Left hindlimb (tissue), 1 donor: ENCODE measurements at regions not wholly inside any gene's neighbourhood (a gene's known extent, or its start where the extent isn't known, plus 50 kb on each side); places are given as distances from the start of the nearest gene placed in this dataset.

Experiments
- DNase-seq: peaks from one replicate; pipeline ENCODE4 v3.0.0-alpha.2; 2018

GRCh38 chr14:98819867-98820206, 452.2 kb downstream of the BCL11B start:
- DNase-seq: no peak

- no peak for DNase-seq
Measured at GRCh38 chr14:98822917-98823316, 449.1 kb downstream of the BCL11B start.

GRCh38 chr14:98826618-98827017, 445.4 kb downstream of the BCL11B start:
- DNase-seq: no peak

- no peak for DNase-seq
Measured at GRCh38 chr14:98834119-98834518, 437.9 kb downstream of the BCL11B start.

- DNase-seq: no peak
Measured at GRCh38 chr14:98835051-98835824, 436.8 kb downstream of the BCL11B start.

- no peak for DNase-seq
Measured at GRCh38 chr14:98835825-98836100, 436.2 kb downstream of the BCL11B start.

- DNase-seq: no peak
Measured at GRCh38 chr14:98840091-98840490, 431.9 kb downstream of the BCL11B start.

GRCh38 chr14:98840511-98840910, 431.5 kb downstream of the BCL11B start:
- DNase-seq: no peak

GRCh38 chr14:98844456-98844855, 427.5 kb downstream of the BCL11B start:
- DNase-seq: no peak

- DNase-seq: no peak
Measured at GRCh38 chr14:98847521-98848468, 424.2 kb downstream of the BCL11B start.

- DNase-seq: no peak
Measured at GRCh38 chr14:98853063-98853729, 418.8 kb downstream of the BCL11B start.

- no peak for DNase-seq
Measured at GRCh38 chr14:98855926-98856715, 415.9 kb downstream of the BCL11B start.

- no peak for DNase-seq
Measured at GRCh38 chr14:98858158-98858557, 413.8 kb downstream of the BCL11B start.

- DNase-seq: no peak
Measured at GRCh38 chr14:98858561-98858960, 413.4 kb downstream of the BCL11B start.

GRCh38 chr14:98859301-98859700, 412.7 kb downstream of the BCL11B start:
- no peak for DNase-seq

- DNase-seq: no peak
Measured at GRCh38 chr14:98864211-98864610, 407.8 kb downstream of the BCL11B start.

GRCh38 chr14:98867146-98867545, 404.9 kb downstream of the BCL11B start:
- no peak for DNase-seq

- DNase-seq: no peak
Measured at GRCh38 chr14:98867726-98868125, 404.3 kb downstream of the BCL11B start.

GRCh38 chr14:98868866-98869265, 403.1 kb downstream of the BCL11B start:
- no peak for DNase-seq

GRCh38 chr14:98871796-98872195, 400.2 kb downstream of the BCL11B start:
- no peak for DNase-seq

- DNase-seq: no peak
Measured at GRCh38 chr14:98877065-98877464, 394.9 kb downstream of the BCL11B start.

GRCh38 chr14:98878282-98878681, 393.7 kb downstream of the BCL11B start:
- DNase-seq: no peak

- no peak for DNase-seq
Measured at GRCh38 chr14:98886982-98887381, 385.0 kb downstream of the BCL11B start.
